Progenitor cell of endocrine pancreas (in vitro differentiated cells): ENCODE measurements at regions not wholly inside any gene's neighbourhood (a gene's known extent, or its start where the extent isn't known, plus 50 kb on each side); places are given as distances from the start of the nearest gene placed in this dataset.
"Not testable (repeated sequence)": the region's sequence is repeated elsewhere in the genome, so short reads cannot be mapped to it uniquely, and the experiment has no call there.

Experiments
- DNase-seq: peaks from one replicate; pipeline ENCODE4 v3.0.0; 2021; ENCODE audit warnings: low spot score; ENCODE audit not compliant: unreplicated experiment
- H3K27ac Mint-ChIP-seq: 2 replicates; pipeline ENCODE4 v1.8.0; 2021; ENCODE audit warnings: mild to moderate bottlenecking, moderate library complexity, mixed read lengths
- H3K27me3 Mint-ChIP-seq: 2 replicates; pipeline ENCODE4 v1.8.0; 2021; ENCODE audit warnings: mixed read lengths
- H3K36me3 Mint-ChIP-seq: 2 replicates; pipeline ENCODE4 v1.8.0; 2022; ENCODE audit warnings: mixed read lengths; ENCODE audit not compliant: insufficient read depth
- H3K4me1 Mint-ChIP-seq: 2 replicates; pipeline ENCODE4 v1.8.0; 2021; ENCODE audit warnings: low read depth, mixed read lengths
- H3K4me3 Mint-ChIP-seq: 2 replicates; pipeline ENCODE4 v1.8.0; 2021; ENCODE audit warnings: low read depth, mild to moderate bottlenecking, moderate library complexity, mixed read lengths
- H3K9me3 Mint-ChIP-seq: 2 replicates; pipeline ENCODE4 v1.8.0; 2021; ENCODE audit warnings: low read depth, mixed read lengths
- CTCF ChIP-seq: fragments of 200-600 bp; sonication (generic); IDR thresholded peaks from one replicate; pipeline ENCODE4 v1.5.0; 2021; ENCODE audit warnings: antibody characterized with exemption, mild to moderate bottlenecking; ENCODE audit not compliant: unreplicated experiment

DNA sequence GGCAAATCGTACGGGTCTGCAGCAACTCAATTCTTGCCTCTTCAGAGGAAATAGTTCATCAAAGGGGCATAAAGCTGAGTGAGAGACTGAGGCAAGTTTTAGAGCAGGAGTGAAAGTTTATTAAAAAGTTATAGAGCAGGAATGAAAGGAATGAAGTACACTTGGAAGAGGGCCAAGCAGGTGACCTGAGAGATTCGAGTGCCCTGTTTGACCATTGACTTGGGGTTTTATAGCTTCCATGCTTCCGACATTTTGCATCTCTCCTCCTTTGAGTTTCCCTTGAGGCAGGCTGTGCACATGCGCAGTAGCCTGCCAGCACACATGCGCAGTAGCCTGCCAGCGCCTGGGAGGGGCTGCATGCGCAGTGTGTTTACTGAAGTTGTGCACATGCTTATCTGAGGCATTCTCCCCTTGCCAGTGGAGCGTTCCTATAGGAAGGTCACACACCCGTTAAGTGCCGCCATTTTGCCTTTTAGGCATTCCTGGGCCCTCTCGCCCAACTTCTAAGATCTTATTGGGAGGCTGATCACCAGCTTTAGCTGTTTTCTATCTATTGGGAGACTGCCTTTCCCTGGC is 265.5 kb upstream of the MGAT5 start:
- DNase-seq = no peak
- Mint-ChIP-seq H3K4me3 (no peak overlapping the region), H3K4me1 (peaks cover 1% of the 10 kb centered on the region), H3K27ac (no peak overlapping the region), H3K36me3 (no peaks in the 10 kb centered on the region), H3K27me3 (peaks cover 8% of the 10 kb centered on the region), H3K9me3 (peaks cover 4% of the 10 kb centered on the region)
- no peak for TF ChIP-seq CTCF

GRCh38 chr2:133991606-133992168 is 262.2 kb upstream of the MGAT5 start:
- Mint-ChIP-seq H3K27ac (no peak overlapping the region), H3K4me3 (no peak overlapping the region), H3K9me3 (no peaks in the 10 kb centered on the region), H3K27me3 (peaks cover 8% of the 10 kb centered on the region), H3K4me1 (no peaks in the 10 kb centered on the region), H3K36me3 (no peaks in the 10 kb centered on the region)
- no peak for DNase-seq
- no peak for TF ChIP-seq CTCF

DNA sequence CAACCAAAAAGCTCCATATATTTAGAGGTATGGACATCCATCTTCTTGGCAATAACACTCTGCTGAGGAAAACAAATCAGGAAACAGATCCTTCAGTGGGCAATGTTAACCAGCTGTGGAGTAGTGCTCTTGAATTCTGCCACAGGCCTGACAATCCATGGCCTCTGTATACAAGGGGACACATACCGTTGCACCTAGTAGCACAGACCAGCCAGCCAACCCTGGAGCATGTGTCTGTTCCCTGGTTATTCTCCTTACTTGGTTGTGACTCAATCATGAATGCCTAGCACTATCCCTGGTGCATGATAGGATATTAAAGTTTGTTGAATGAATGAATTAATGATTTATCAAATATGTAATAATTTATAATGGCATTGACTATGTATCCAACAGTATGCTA is 261.4 kb upstream of the MGAT5 start:
- DNase-seq = no peak
- Mint-ChIP-seq H3K9me3 (no peaks in the 10 kb centered on the region), H3K4me1 (no peaks in the 10 kb centered on the region), H3K36me3 (no peaks in the 10 kb centered on the region), H3K27me3 (peaks cover 8% of the 10 kb centered on the region), H3K27ac (no peak overlapping the region), H3K4me3 (no peak overlapping the region)
- TF ChIP-seq CTCF = no peak

DNA sequence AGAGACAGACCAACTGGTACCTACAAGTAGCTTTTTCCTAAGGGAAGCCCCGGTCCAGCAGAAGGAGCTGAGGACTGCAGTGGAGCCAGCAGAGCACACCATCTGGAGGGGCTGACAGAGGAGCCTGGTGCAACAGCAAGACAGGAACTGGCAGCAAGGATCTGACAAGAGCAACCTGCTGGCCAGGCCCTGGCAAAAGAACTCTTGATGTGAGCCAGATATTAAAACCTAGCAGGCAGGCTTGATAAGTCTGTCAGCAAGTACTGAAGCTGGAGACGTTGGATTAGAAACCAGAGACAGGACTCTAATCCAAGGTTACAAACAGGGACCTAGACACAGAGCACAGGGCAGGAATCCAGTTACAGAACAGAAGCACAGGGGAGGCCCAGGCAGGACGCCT is 260.7 kb upstream of the MGAT5 start:
- no peak for DNase-seq
- Mint-ChIP-seq H3K27ac (peak overlapping the region; percentile 56), H3K9me3 (no peaks in the 10 kb centered on the region), H3K27me3 (peaks cover 8% of the 10 kb centered on the region), H3K4me1 (no peaks in the 10 kb centered on the region), H3K36me3 (no peaks in the 10 kb centered on the region), H3K4me3 (no peak overlapping the region)
- no peak for TF ChIP-seq CTCF

DNA sequence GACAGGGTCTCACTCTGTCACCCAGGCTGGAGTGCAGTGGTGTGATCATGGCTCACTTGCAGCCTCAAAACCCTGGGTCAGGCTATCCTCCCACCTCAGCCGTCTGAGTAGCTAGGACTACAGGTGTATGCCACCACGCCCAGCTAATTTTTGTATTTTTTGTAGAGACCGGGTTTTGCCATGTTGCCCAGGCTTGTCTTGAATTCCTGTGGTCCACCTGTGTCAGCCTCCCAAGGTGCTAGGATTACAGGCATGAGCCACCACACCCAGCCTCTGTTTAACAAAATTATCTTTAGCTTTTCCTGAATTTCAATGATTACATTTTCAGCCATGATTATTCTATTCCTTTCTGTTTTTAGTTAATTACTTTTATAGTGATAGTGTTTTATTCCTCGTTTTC is 255.1 kb upstream of the MGAT5 start:
- not testable (repeated sequence) for H3K4me1 Mint-ChIP-seq

GRCh38 chr2:134002391-134002790 is 251.5 kb upstream of the MGAT5 start:
- H3K4me3 Mint-ChIP-seq = no peak overlapping the region
- no peak for DNase-seq
- peaks cover 2% of the 10 kb centered on the region for H3K4me1 Mint-ChIP-seq
- H3K9me3 Mint-ChIP-seq = no peaks in the 10 kb centered on the region
- no peak overlapping the region for H3K27ac Mint-ChIP-seq
- no peaks in the 10 kb centered on the region for H3K36me3 Mint-ChIP-seq
- TF ChIP-seq CTCF = no peak
- no peaks in the 10 kb centered on the region for H3K27me3 Mint-ChIP-seq

More for the DNA sequence above, 255.1 kb upstream of the MGAT5 start:
- not testable (repeated sequence) for H3K4me3 Mint-ChIP-seq, H3K36me3 Mint-ChIP-seq, H3K27me3 Mint-ChIP-seq, DNase-seq, H3K9me3 Mint-ChIP-seq, H3K27ac Mint-ChIP-seq
